DMS114 treated with DMSO at 0.1 percent for 48 hours (cell line): ENCODE measurements at regions not wholly inside any gene's neighbourhood (a gene's known extent, or its start where the extent isn't known, plus 50 kb on each side); places are given as distances from the start of the nearest gene placed in this dataset.

Experiments used
- DNase-seq: peaks from one replicate; lab custom pipeline; 2025; ENCODE audit not compliant: unreplicated experiment; lab: John Stamatoyannopoulos, UW

GRCh38 chr2:240310645-240311044, 124.8 kb upstream of the GPC1 start:
- no peak for DNase-seq

- no peak for DNase-seq
Measured at GRCh38 chr2:240311821-240312220, 123.6 kb upstream of the GPC1 start.

- no peak for DNase-seq
Measured at GRCh38 chr2:240319221-240319854, 116.1 kb upstream of the GPC1 start.

- DNase-seq: no peak
Measured at GRCh38 chr2:240319855-240320203, 115.6 kb upstream of the GPC1 start.

GRCh38 chr2:240320204-240320993, 115.1 kb upstream of the GPC1 start:
- no peak for DNase-seq

- no peak for DNase-seq
Measured at GRCh38 chr2:240322231-240322955, 113.1 kb upstream of the GPC1 start.

GRCh38 chr2:240322991-240323390, 112.5 kb upstream of the GPC1 start:
- DNase-seq: no peak

- no peak for DNase-seq
Measured at GRCh38 chr2:240323601-240324291, 111.7 kb upstream of the GPC1 start.

- no peak for DNase-seq
Measured at GRCh38 chr2:240324312-240325015, 111.0 kb upstream of the GPC1 start.

GRCh38 chr2:240325016-240326007, 110.2 kb upstream of the GPC1 start:
- DNase-seq: no peak

GRCh38 chr2:240326246-240326645, 109.2 kb upstream of the GPC1 start:
- DNase-seq: no peak

- DNase-seq: no peak
Measured at GRCh38 chr2:240326886-240327285, 108.6 kb upstream of the GPC1 start.

GRCh38 chr2:240327566-240327965, 107.9 kb upstream of the GPC1 start:
- no peak for DNase-seq

- DNase-seq: no peak
Measured at GRCh38 chr2:240328526-240328925, 106.9 kb upstream of the GPC1 start.

- no peak for DNase-seq
Measured at GRCh38 chr2:240329116-240329665, 106.3 kb upstream of the GPC1 start.

- no peak for DNase-seq
Measured at GRCh38 chr2:240329778-240330177, 105.7 kb upstream of the GPC1 start.

- no peak for DNase-seq
Measured at GRCh38 chr2:240333985-240334384, 101.5 kb upstream of the GPC1 start.

GRCh38 chr2:240335061-240335460, 100.4 kb upstream of the GPC1 start:
- DNase-seq: no peak

- no peak for DNase-seq
Measured at GRCh38 chr2:240336820-240337427, 98.5 kb upstream of the GPC1 start.
